Fibroblast of skin of back (primary cell): ENCODE measurements at regions not wholly inside any gene's neighbourhood (a gene's known extent, or its start where the extent isn't known, plus 50 kb on each side); places are given as distances from the start of the nearest gene placed in this dataset.

Experiments
- DNase-seq: peaks from one replicate; pipeline ENCODE4 v3.0.0-alpha.2; 2013

DNA sequence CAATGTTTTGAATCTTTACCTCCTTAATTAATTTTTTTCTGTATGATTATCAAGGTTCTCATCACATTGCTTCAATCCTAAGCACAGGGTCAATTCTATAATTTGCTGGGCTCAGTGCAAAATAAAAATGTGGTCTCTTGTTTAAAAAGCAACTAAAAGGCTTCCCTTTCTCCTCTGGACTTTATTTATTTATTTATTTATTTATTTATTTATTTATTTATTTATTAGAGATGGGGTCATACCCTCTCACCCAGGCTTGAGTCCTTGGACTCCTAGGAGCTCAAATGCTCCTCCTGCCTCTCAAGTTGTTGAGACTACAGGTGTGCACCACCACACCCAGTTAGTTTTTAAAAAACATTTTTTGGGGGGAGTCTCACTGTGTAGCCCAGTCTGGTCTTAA is 710.1 kb upstream of the REG3G start:
- no peak for DNase-seq

DNA sequence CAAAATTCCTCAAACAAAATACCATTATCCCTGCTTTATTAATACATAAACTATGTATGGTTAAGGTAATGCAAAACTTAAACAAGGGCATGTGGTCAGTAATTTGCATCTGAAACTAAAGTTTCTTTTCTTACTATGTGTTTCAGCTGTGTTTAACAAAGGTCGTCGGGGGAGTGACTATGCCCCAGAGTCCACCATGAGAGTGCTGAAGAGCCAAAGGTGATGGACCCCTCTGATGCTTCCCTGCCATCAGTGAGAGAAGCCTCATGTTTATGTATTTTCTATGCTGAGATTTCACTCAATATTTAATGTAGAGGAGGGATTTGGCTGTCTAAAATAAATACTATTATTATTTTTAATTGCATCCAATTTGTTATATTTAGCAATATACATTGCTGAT is 707.2 kb upstream of the REG3G start:
- DNase-seq: no peak

DNA sequence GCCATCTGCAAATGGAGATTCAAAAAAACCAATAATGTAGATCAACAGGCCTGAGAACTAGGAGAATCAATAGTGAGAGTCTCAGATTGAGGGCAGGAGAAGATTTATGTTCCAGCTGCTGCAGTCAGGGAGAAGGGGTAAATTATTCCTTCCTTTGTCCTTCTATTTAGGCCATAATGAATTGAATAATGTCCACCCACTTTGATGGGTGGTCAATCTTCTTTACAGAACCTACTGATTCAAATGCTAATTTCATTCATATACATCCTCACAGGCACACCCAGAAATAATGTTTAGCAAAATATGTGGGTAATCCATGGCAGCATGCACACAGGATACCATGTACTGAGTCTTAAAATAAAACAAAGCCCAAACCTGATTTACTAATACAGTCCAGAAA is 695.3 kb upstream of the REG3G start:
- no peak for DNase-seq

DNA sequence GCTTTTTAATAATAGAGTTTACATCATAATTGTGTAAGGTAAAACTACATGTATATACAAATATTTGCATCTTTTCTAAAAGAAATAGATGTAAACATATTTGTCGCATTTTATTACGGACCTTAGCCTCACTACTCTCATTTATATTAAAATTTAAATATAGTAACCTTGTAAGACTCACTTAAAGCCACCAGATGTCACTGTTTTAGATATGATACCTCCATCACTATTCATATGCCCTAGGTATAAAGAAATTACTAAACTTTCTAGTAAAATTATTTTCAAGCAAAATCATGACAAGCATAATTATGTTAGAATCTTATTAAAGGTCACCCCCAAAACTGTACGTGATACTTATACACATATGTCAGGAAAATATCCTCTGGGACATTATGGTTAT is 674.3 kb upstream of the REG3G start:
- DNase-seq: no peak

DNA sequence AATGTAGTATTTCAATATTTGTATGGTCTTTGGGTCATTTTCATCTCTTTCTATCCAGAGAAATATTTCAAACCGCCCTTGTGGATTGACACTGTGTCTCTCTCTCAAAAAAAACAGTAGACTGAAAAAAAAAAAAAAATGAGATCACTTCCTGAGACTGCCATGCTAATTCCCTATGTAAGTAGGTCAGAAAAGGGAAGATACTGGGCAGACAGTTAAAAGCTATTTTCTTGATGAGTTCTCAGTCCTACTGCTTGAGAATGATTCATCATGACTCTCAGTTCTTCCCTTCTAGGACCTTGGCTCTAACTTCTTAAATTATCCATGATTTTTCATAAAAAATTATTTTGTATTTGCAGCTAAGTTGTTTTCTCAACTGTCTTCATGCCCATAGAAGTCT is 672.3 kb upstream of the REG3G start:
- DNase-seq: no peak

DNA sequence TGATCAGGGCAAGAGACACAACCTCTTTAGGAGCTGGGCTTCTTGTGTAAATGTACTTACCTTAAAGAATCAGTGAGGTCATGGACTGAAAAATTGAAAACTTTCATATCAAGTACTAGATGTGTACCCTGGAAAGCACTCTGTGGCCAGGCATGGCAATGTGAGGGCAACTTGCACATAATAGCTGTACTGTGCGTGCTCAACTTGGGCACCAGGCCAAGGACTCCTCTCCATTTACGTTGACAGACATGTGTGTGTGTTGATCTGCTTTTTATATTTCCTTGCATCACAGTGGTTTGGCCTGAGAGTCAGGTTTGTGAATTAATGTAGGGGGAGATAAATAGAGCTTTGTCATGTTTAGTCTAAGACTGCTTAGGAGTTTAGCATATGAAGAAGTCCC is 669.5 kb upstream of the REG3G start:
- no peak for DNase-seq

DNA sequence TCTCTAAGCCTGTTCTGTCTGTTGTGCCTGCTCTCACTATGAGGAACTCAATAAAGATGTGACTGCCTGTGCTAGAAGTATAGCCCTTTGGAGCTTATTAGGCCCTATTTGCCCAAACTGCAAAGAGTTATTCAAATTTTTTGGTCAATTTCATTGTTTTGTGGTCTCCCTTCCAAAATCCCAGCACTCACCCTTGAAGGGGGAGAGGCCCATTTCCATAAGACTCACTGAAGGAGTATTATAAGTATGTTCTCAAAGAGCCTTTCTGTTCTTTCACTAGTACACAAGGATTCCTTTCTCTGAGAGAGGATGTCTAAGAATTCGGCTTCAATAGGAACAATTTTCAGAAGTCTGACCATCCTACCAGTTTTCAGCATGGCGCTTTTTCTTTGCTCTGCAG is 641.9 kb upstream of the REG3G start:
- no peak for DNase-seq

DNA sequence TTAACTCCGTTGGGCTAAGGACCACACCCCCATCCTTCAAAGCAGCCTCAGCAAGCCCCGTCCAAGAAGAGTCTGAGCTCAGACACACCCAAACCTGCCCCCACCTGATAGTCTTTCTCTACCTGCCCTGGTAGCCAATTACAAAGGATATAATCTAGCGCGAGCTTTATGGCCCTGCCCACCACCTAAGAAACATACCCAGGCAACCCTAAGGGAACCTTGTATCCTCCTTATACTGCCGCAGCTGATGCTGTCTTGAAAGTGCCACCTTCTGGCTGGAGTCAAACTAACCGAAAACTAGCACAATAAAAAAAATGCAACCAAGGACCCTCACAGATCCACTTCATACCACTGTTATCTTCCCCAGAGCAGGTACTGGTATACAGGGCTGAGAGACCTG is 628.3 kb upstream of the REG3G start:
- DNase-seq: no peak

DNA sequence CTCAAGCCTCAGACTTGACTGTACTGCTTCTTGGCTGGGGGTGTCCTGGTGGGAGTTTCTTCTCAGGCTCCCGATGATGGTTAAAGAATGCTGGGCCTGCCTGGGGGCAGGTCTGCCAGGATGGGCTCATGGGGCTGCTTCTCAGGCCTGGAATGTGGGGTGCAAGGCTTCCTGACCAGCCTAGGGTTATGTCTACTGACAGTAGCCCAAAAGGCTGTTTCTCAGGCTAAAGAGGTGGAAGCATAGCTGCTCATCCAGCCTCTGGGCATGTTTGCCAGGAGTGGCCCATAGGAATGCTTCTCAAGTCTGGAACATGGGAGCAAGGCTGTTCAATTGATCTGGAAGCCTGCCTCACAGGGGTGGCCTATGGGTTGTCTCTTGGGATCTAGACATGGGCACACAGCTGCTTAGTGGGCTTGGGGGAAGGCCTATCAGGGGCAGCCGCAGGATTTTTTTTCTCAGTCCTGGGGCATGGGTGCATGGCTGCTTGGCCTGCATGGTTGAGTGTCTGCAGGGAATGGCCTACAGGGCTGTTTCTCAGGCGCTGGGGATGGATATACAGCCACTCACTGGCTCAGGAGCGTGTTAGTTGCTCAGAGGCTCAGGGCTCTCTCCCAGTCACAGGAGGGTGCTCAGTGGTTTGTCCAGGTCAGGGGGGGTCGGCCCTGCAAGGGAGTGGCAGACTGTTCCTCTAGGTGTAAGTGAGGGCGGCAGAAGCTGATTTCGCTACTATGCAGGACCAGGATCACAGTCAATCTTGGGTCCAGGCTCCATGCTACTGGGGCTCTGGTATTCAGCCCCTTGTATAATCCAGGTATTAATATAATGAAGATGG is 617.3 kb upstream of the REG3G start:
- no peak for DNase-seq

DNA sequence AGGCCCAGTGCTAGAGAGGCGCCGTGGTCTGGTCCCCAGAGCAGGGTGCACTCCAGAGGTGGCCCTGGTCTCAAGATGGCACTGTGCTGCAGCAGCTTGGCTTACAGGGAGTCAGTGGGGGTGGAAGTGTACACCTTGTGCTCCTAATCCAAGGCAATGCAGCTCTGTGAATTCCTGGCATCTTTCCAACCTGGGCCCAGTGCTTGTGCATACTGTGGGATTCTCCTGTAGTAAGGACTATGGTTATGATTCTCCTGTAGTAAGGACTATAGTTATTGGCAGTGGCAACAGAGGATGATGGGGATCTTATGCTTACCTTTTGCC is 616.7 kb upstream of the REG3G start:
- no peak for DNase-seq

DNA sequence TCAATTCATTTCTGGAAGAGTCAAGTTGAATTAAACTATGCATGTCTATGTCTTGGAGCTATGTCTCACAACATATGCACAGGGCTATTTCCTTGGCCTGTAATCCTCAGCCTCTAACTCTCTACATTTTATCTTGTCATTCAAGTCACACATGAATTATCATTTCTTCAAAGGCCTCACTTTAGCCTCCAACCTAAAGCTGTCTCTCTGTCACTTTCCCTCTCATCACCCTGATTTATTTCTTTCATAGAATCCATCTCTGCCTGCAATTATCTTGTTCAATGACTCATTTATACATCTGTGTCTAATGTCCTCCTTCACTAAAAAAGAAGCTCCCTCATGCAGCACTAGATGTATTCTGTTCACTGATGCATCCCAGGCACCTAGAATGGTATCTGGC is 614.2 kb upstream of the REG3G start:
- DNase-seq: no peak

DNA sequence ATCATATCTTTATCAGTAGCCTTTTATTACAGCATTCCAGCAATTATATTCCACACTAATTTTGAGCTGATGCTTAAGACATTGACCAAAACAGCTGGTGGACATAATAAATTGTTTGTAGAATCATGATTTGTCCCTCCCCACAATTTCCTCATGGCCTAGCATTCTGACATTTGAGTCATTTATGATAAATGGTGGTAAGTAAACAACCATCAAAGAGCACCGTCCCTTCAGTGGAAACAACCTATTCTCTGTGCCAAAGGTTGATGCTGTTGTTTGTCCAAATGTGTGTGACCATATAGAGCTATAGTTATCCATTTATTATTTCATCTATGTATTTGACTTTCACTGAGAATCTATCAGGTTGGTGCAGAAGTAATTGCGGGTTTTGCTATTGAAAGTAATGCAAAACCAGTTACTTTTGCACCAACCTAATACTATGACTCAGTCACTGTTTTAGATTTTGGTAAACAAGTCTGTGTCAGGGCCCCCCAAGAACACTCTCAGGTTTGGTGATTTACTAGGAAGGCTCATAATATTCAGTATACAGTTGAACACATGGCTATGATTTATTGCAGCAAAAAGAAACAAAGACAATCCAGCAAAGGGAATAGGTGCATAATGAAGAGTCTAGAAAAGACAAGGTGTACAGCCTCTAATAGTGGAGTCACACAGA is 608.7 kb upstream of the REG3G start:
- DNase-seq: no peak

DNA sequence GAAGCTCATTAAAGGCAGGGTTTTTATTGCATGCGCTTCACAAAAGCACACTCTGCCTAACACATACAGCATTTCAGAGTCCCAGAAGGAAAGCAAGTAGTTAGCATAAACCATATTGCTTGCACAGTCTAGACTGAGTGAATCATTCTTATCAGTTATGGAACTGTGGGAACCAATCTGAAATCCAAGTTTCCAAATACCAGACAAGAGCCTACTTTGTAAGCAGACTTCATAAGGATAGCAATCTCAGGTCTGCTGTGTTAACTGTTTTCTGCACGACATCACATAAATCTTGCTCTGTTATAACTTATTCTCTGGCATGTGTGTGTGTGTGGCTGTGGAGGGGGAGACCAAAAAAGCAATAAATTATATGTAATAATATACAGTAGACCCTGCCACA is 608.1 kb upstream of the REG3G start:
- DNase-seq: no peak

DNA sequence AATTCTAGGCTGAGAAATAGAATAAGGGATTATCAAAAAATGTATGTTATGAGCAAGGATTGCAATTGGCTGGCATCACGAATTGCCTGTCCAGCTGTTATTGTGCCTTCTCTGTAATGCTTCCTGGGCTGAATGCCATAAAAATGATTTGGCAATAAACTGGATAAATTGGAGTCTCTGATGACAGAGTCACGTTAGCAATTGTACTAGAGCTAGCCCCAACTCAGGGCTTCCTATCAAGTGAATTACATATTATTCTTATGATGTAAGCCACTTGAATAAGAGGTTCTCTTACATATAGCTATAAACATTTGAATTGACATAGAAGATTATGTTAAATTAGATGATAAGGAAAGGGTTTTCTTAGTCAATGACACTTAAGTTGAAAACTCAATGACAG is 607.5 kb upstream of the REG3G start:
- DNase-seq: no peak

DNA sequence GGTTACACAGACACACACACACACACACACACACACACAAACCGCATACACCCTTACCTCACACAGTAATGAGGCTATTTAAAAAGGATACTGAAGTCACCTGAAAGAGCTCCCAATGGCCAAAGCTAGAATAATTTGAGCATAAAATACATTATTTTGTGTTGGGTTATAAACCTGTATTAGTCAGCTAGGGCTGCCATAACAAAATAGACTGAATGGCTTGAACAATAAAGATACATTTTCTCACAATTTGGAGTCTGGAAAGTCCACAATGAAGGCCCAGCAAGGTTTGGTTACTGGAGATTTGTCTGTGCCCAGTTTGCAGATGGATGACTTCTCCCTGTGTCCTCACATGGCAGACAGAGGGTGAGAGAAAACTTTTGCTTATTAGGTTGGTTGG is 605.4 kb upstream of the REG3G start:
- DNase-seq: no peak

DNA sequence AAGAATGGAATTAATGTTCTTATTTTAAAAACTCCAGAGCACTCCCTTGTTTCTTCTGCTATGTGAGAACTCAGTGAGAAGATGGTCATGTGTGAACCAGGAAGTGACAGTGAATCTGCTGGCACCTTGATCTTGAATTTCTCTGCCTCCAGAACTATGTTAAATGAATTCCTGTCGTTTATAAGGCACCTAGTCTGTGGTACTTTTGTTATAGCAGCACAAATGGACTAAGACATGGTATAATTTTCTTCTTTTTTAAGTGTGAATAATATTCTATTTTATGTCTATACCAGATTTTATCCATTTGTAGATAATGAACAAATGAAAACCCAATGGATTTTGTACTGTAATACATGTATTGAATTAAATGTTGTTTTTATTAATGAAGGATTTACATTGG is 601.9 kb upstream of the REG3G start:
- DNase-seq: no peak

DNA sequence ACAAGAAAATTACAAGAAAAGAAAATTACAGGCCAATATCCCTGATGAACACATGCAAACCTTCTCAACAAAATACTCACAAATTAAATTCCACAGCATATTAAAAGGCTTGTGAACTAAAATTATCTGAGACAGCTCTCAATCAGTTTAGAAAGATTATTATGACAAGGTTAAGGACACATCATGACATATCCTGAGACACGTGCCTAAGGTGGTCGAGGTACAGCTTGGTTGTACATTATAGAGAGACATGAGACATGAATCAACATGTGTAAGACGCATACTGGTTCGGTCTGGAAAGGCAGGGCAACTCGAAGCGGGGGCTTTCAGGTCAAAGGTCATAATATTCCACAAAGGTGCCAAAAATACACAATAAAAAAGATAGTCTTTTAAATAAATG is 598.3 kb upstream of the REG3G start:
- no peak for DNase-seq

DNA sequence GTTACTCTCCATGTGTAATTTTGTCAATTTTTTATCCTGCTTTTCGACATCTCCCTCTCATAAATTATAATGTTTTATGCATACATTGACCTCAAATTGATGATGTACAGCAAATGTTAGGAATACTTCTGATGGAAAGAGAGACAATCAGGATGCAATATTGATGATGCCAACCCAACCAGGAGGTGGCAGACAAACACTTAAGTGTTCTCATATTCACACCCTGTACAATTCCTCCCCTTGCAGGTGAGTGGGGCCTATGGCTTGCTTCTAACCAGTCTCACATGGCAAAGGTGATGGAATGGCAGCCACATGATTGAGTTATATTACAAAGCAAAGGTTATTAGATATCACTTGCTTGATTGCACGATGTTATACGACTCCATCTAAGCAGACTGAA is 594.3 kb upstream of the REG3G start:
- DNase-seq: no peak

DNA sequence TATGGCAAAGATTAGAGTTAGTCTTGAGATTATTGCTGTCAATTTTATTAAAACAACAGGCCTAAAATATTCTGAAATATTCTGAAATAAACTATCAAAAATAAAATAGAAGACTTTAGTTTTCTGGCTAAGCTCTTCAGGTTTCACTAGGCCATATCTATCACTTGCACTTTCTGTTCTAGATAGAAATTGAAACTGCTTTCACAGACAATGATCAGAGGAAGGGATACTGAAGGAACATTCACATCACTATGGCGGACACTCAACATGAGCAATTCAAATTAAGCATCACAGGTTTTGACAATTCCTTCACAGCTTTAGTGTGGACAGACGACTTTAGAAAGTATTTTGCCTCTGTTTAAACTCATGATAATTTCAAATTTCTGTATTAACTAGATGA is 586.4 kb upstream of the REG3G start:
- DNase-seq: no peak

DNA sequence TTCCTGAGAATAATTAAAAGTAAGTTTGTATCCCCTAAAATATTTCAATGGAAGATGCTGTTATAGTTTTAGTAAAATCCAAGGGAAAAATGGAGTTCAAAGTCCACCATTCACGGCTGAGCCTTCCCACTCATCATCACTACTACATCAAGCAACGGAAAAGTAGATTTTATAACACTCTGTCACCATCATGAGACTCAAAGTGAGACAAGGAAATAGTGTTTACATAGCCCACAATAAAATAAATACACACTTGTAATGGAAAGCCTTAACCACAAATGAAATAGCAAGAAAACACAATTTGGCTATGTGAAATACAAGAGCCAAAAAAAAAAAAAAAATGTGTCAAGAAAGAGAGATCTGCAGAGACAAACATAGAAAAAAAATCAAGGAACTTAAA is 569.9 kb upstream of the REG3G start:
- DNase-seq: no peak

DNA sequence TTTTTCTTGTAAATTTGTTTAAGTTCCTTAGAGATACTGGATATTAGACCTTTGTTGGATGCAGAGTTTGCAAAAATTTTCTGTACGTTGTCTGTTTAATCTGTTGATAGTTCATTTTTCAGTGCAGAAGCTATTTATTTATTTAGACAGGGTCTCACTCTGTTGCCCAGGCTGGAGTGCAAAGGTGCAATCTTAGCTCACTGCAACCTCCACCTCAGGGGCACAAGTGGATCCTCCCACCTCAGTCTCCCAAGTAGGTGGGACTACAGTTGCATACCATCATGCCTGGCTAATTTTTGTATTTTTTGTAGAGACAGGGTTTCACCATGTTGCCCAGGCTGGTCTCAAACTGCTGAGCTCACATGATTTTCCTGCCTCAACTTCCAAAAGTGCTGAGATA is 568.2 kb upstream of the REG3G start:
- DNase-seq: no peak

DNA sequence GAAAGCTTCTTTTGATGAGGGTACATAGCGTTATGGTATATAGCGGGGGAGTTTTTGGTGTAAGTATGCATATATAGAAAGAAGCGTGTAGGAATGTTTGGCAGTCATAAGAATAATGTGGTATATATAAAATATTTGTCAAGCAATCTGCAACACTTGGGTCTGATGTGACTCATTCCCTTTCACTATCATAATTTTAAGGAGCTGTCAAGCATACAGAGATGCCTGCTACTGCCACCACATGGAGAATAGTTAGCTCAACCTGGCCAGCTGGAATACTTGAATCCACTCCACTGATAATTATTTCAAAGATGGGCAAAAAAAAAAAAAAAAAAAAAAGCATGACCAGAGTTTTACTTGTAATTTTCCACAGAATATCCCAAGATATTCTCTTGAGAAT is 559.8 kb upstream of the REG3G start:
- no peak for DNase-seq

DNA sequence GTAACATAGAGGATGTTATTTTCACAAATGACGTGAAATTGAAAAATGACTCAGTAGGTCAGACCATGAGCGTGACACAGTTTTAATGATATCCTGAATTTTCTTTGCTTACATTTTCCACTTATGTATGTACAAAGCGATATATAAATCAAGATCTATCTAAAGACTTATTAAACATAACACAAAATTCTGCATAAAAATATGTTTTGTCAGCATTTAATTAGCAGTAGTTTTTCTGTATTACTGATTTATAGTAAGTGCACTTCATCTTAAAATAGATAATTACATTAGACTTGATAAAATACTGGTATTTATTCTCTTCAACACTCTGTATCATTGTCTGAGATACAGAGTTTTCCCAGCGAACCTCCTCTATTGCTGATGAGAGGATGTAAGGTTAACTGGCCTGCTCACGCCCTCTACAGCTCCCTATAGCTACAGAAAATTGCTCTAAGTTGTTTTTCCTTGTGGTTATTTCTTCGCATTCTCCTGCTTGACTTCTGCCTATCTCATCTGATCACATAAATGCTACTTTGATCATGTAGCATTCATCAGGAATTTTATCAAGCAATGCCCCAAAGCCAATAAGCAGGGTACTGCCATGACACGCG is 548.8 kb upstream of the REG3G start:
- no peak for DNase-seq

DNA sequence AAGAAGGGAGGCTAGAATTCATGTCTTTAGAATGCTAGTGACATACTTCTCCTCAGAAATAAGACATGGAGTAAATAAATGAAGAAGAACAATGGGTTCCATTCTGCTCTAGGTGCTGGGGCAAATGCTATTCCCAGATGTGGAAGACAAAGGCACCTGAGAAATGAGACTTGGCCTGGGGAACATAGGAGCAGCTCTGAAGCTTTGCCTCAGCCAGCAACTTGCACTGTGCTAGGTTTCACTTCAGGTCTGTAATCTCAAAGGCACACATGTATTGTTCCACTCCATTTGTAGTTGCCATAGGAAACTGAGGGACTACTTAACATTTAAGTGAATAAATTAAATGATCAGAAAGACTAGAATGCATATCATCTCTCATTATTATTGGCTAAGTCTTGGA is 538.9 kb upstream of the REG3G start:
- no peak for DNase-seq
